OCI-LY3 (cell line): ENCODE measurements at regions not wholly inside any gene's neighbourhood (a gene's known extent, or its start where the extent isn't known, plus 50 kb on each side); places are given as distances from the start of the nearest gene placed in this dataset.
"Not testable (repeated sequence)": the region's sequence is repeated elsewhere in the genome, so short reads cannot be mapped to it uniquely, and the experiment has no call there.

Experiments
- H2AFZ ChIP-seq: fragments of 200-600, 300-600 bp; shearing (Covaris generic); 2 replicates; pipeline ENCODE4 v1.6.0; 2014; ENCODE audit warnings: antibody characterized with exemption, low read depth, low read length
- H3K27ac ChIP-seq: fragments of 200-600, 300-600 bp; sonication (generic); 2 replicates; pipeline ENCODE4 v1.5.1; 2014; ENCODE audit warnings: mild to moderate bottlenecking, low read length, moderate library complexity, mixed read lengths
- H3K27me3 ChIP-seq: fragments of 200-600, 300-600 bp; sonication (generic); 2 replicates; pipeline ENCODE4 v1.6.1; 2014; ENCODE audit warnings: low read depth, low read length, mixed read lengths
- H3K36me3 ChIP-seq: fragments of 200-600, 300-600 bp; sonication (generic); replicated peaks from 2 replicates; pipeline ENCODE3; 2014; ENCODE audit warnings: low read depth, low read length, mixed read lengths
- H3K4me1 ChIP-seq: fragments of 300-600, 200-600 bp; sonication (generic); 2 replicates; pipeline ENCODE4 v1.6.1; 2014; ENCODE audit warnings: low read length, mixed read lengths
- H3K4me2 ChIP-seq: fragments of 200-600, 300-600 bp; sonication (generic); 2 replicates; pipeline ENCODE4 v1.6.1; 2014; ENCODE audit warnings: low read length, mixed read lengths
- H3K4me3 ChIP-seq: fragments of 300-600, 200-600 bp; sonication (generic); 2 replicates; pipeline ENCODE4 v1.5.1; 2014; ENCODE audit warnings: antibody characterized with exemption, mild to moderate bottlenecking, low read length, moderate library complexity
- H3K79me2 ChIP-seq: fragments of 300-600, 200-600 bp; shearing (Covaris generic); 2 replicates; pipeline ENCODE4 v1.6.1; 2014; ENCODE audit warnings: mild to moderate bottlenecking, low read length, mixed read lengths
- H3K9ac ChIP-seq: fragments of 300-600, 200-600 bp; shearing (Covaris generic); 2 replicates; pipeline ENCODE4 v1.6.0; 2014; ENCODE audit warnings: mild to moderate bottlenecking, low read length, moderate library complexity
- H3K9me3 ChIP-seq: fragments of 200-600, 300-600 bp; shearing (Covaris generic); 2 replicates; pipeline ENCODE4 v1.6.1; 2014; ENCODE audit warnings: low read length, mixed read lengths; ENCODE audit not compliant: insufficient read depth
- H4K20me1 ChIP-seq: fragments of 200-600, 300-600 bp; sonication (generic); 2 replicates; pipeline ENCODE4 v1.6.1; 2016; ENCODE audit warnings: low read length, mixed read lengths; ENCODE audit not compliant: insufficient read depth
- CTCF ChIP-seq: fragments of 200-600, 300-600 bp; sonication (generic); IDR thresholded peaks from 2 replicates; pipeline ENCODE4 v1.5.1; 2014; ENCODE audit warnings: antibody characterized with exemption, low read length, low read depth
- EZH2phosphoT487 ChIP-seq: fragments of 200-600 bp; shearing (Covaris generic); IDR thresholded peaks from 2 replicates; pipeline ENCODE4 v1.6.1; 2018; ENCODE audit warnings: antibody characterized with exemption, mixed run types, low read depth

- TF ChIP-seq EZH2phosphoT487 (no peak), CTCF (no peak)
These were observed 189.3 kb downstream of the EDEM1 start for GRCh38 chr3:5376761-5377160.

GRCh38 chr3:5379266-5379665 is 191.8 kb downstream of the EDEM1 start:
- not testable (repeated sequence) for H3K27me3 ChIP-seq, H3K9me3 ChIP-seq, H3K27ac ChIP-seq, H3K4me3 ChIP-seq, H3K9ac ChIP-seq, H3K79me2 ChIP-seq, H2AFZ ChIP-seq, H3K4me1 ChIP-seq, H3K4me2 ChIP-seq, H4K20me1 ChIP-seq, H3K36me3 ChIP-seq

More at GRCh38 chr3:5376761-5377160, 189.3 kb downstream of the EDEM1 start:
- H3K9ac ChIP-seq = no peak overlapping the region
- H2AFZ ChIP-seq = no peak overlapping the region
- H3K27me3 ChIP-seq = no peaks in the 10 kb centered on the region
- no peak overlapping the region for H3K27ac ChIP-seq
- no peak overlapping the region for H3K4me3 ChIP-seq
- no peaks in the 10 kb centered on the region for H3K4me1 ChIP-seq
- H3K9me3 ChIP-seq = no peaks in the 10 kb centered on the region
- H3K4me2 ChIP-seq = no peak overlapping the region
- no peaks in the 10 kb centered on the region for H3K79me2 ChIP-seq
- no peaks in the 10 kb centered on the region for H3K36me3 ChIP-seq
- H4K20me1 ChIP-seq = no peaks in the 10 kb centered on the region

- H3K9ac ChIP-seq, H3K27ac ChIP-seq, H3K4me3 ChIP-seq, H3K79me2 ChIP-seq, H4K20me1 ChIP-seq, H3K4me2 ChIP-seq, H3K36me3 ChIP-seq, H2AFZ ChIP-seq, H3K9me3 ChIP-seq, H3K4me1 ChIP-seq: not testable (repeated sequence)
- H3K27me3 ChIP-seq = peaks cover 14% of the 10 kb centered on the region
These were observed 196.2 kb downstream of the EDEM1 start for GRCh38 chr3:5383486-5384263.

- H2AFZ ChIP-seq = no peak overlapping the region
- no peaks in the 10 kb centered on the region for H3K36me3 ChIP-seq
- H3K9ac ChIP-seq = no peak overlapping the region
- no peaks in the 10 kb centered on the region for H3K9me3 ChIP-seq
- H3K4me2 ChIP-seq = no peak overlapping the region
- peaks cover 14% of the 10 kb centered on the region for H3K27me3 ChIP-seq
- no peak overlapping the region for H3K4me3 ChIP-seq
- TF ChIP-seq CTCF = no peak
- no peak for TF ChIP-seq EZH2phosphoT487
- no peaks in the 10 kb centered on the region for H3K79me2 ChIP-seq
- H3K27ac ChIP-seq = no peak overlapping the region
- H3K4me1 ChIP-seq = no peaks in the 10 kb centered on the region
- H4K20me1 ChIP-seq = no peaks in the 10 kb centered on the region
These were observed 197.2 kb downstream of the EDEM1 start for GRCh38 chr3:5384557-5385236.

GRCh38 chr3:5388091-5388490 is 200.6 kb downstream of the EDEM1 start:
- Histone ChIP-seq H2AFZ (no peak overlapping the region), H3K27me3 (peaks cover 14% of the 10 kb centered on the region), H3K4me1 (peaks cover 7% of the 10 kb centered on the region), H3K4me3 (no peak overlapping the region), H3K9ac (no peak overlapping the region), H3K9me3 (no peaks in the 10 kb centered on the region), H3K4me2 (no peak overlapping the region), H3K27ac (no peak overlapping the region), H3K36me3 (no peaks in the 10 kb centered on the region), H3K79me2 (no peaks in the 10 kb centered on the region), H4K20me1 (no peaks in the 10 kb centered on the region)
- TF ChIP-seq CTCF = no peak
- no peak for TF ChIP-seq EZH2phosphoT487
